Fibroblast of mammary gland (primary cell): ENCODE measurements at regions not wholly inside any gene's neighbourhood (a gene's known extent, or its start where the extent isn't known, plus 50 kb on each side); places are given as distances from the start of the nearest gene placed in this dataset.

ENCODE experiments used
- DNase-seq: peaks from one replicate; pipeline ENCODE4 v3.0.0-alpha.2; 2010; ENCODE audit warnings: low read depth
- H3K4me3 ChIP-seq: 2 replicates; pipeline ENCODE4 v1.5.1; 2011; ENCODE audit warnings: low read depth, mild to moderate bottlenecking, low read length, moderate library complexity; ENCODE audit not compliant: control insufficient read depth
- TF ChIP-seq, protein P1 (sequence below): conservative IDR thresholded peaks from 2 replicates; pipeline ENCODE4 v1.5.1; 2011; ENCODE audit warnings: low read depth, low read length, inconsistent platforms; ENCODE audit not compliant: control insufficient read depth, insufficient read depth

DNA sequence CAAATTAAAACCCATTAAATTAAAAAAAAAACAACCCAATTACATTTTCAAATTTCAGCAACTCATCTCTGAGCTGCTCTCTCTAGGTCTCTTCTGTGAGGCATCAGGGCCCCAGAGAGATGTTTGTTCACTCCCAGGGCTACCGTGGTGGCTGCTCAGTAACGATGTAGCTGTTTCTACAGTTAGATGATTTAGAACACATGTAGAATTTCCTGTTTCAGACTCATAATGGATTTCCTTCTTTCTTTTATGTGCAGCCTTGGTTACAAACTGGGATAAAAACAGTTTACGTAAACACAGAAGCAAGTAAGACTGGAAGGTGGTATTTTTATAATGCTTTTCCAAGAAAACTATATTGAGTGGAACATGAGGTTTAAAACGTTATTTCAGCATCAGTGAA lies 116.1 kb upstream of the CCN2 start:
- DNase-seq = peak; percentile 42
- TF ChIP-seq, protein P1, sequence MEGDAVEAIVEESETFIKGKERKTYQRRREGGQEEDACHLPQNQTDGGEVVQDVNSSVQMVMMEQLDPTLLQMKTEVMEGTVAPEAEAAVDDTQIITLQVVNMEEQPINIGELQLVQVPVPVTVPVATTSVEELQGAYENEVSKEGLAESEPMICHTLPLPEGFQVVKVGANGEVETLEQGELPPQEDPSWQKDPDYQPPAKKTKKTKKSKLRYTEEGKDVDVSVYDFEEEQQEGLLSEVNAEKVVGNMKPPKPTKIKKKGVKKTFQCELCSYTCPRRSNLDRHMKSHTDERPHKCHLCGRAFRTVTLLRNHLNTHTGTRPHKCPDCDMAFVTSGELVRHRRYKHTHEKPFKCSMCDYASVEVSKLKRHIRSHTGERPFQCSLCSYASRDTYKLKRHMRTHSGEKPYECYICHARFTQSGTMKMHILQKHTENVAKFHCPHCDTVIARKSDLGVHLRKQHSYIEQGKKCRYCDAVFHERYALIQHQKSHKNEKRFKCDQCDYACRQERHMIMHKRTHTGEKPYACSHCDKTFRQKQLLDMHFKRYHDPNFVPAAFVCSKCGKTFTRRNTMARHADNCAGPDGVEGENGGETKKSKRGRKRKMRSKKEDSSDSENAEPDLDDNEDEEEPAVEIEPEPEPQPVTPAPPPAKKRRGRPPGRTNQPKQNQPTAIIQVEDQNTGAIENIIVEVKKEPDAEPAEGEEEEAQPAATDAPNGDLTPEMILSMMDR = no peak
- H3K4me3 ChIP-seq = no peak overlapping the region

DNA sequence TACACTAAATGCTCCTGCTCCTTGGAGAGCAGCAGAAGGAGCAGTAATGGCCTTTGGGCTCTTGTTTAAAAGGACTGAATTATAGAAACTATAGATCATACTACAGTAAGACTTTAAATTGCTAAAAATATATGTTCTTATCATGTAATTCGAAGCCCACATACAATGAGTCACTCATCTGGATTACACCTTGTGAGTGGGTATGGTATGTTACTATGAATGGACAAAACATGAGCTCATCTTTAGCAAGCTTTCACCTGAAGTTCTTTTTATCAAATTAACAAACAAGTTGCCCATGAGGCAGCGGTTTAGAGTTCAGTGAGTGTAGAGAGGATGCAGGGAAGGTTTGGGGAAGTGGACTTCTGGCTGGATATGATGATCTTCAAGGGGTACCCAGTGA lies 114.4 kb upstream of the CCN2 start:
- peak; percentile 10 for DNase-seq
- TF ChIP-seq, protein P1 = no peak
- H3K4me3 ChIP-seq = no peak overlapping the region

DNA sequence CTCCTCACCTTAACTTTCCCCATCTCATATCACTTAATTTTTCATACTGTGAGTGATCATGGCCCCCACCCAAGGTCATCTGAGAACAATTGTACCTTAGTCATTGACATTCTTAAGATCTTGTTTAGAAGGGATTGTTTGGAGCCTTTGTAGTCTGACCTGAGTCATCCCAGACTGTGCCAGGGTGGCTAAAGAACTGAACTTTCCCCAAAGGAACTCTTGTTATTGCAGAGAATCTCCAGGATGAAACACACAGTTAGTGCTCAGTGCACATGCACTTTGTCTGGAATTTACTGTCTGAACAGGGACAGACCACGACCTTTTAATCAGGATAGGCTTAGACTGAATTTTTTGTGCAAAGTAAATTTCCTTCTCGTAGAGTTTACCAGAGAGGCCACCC lies 112.6 kb upstream of the CCN2 start:
- TF ChIP-seq, protein P1 = no peak
- peak; percentile 91 for DNase-seq
- H3K4me3 ChIP-seq = no peak overlapping the region

DNA sequence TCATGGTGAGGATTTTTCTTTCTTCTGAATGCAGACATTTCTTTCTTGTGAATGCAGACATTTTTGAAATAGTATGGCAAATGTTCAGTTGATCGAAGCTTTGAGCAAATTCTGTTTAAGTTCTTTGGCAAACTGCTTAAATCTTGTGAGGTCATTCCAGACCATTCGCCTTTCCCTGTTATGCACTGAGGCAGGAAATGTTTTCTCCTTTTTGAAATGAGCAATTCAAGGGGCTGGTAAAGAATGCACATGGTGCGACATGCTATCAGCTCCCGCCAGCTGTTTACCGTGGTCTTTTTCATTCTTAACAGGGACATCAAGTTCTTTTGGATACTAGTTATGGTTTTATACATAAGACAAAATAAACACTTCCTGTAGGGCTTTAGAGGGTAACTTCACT lies 112.0 kb upstream of the CCN2 start:
- no peak overlapping the region for H3K4me3 ChIP-seq
- peak; percentile 58 for DNase-seq
- TF ChIP-seq, protein P1 = no peak

DNA sequence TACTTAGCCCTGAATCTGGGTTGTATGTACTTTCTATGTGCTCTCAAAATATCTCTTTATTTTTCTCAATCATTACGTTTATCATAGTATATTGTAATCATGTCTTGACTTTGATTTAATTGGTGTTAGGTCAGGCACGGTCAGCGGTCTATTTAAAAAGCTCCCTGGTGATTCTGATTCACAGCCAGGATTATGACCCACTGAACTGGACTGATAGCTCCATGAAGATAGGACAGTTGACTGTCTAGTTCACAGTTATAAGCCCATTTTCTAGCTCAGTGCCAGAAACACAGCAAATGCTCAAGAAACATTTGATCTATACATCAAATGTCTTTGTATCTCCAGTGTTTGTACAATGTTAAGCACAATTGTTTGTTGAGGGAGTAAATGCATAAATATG lies 111.5 kb upstream of the CCN2 start:
- DNase-seq = no peak
- no peak overlapping the region for H3K4me3 ChIP-seq
- TF ChIP-seq, protein P1 = no peak

DNA sequence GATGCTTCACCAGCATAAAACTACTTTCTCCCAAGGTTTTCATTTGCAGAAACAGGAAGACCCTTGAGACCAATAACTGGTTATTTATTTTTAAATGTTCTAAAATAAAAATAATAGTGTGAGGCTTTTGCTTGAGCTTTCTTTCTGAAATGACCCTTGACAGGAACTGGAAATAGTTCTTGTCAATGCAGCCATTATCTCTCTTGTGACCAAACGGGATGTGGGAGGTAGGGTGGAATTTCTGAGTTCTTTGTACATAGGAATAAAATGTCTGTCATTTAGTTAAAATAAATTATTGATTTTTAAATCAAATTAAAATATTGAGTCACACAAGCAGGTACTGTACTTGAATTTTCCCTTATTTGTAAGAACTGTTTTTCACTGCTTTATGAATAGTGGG lies 110.2 kb upstream of the CCN2 start:
- H3K4me3 ChIP-seq = no peak overlapping the region
- no peak for DNase-seq
- TF ChIP-seq, protein P1 = no peak

DNA sequence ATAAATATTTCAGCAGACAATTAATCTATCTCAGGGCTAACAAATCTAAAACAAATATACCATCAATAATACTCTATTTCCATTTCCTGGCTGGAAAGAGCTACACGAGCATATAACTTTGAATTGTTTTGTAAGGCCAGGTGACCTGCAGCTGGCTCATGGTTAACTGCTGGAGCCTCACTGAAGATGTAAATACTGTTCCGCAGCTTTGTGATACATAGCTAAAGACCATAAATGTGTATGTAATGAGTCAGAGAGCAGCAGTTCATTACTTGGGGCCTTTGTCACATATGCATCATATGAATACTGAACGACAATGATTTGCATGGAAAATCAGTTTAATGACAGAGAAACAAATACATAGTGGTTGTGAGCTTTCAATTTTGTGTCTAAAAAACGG lies 109.4 kb upstream of the CCN2 start:
- peak; percentile 89 for DNase-seq
- TF ChIP-seq, protein P1 = no peak
- H3K4me3 ChIP-seq = no peak overlapping the region
